Hematopoietic multipotent progenitor cell treated with erythropoietin and hydrocortisone succinate and interleukin-3 and kit ligand, for 4 days (in vitro differentiated cells): ENCODE measurements at regions not wholly inside any gene's neighbourhood (a gene's known extent, or its start where the extent isn't known, plus 50 kb on each side); places are given as distances from the start of the nearest gene placed in this dataset.
"Not testable (repeated sequence)": the region's sequence is repeated elsewhere in the genome, so short reads cannot be mapped to it uniquely, and the experiment has no call there.

ENCODE experiments used
- DNase-seq: peaks from one replicate; pipeline ENCODE4 v3.0.0-alpha.2; 2015

- no peak for DNase-seq
These were observed 514.4 kb downstream of the XYLT1 start for GRCh38 chr16:16956376-16956775.

DNA sequence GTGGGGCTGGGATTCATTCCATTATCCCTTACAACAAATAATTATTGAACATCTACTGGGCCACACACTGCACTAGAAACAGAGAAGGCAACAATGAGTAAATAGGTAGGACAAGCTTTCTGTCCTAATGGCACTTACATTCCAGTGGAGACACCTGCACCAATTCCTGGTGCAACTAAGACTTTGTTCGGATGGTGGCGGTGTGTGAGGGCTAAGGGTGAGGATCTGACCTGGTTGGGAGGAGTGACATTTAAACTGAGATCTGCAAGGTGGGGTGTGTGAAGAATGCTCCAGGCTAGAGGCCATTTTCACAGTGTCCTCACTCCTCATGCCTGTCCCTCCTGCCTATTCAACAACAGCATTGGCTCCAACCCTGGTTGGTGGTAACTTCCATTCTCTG is 510.0 kb downstream of the XYLT1 start:
- no peak for DNase-seq

DNA sequence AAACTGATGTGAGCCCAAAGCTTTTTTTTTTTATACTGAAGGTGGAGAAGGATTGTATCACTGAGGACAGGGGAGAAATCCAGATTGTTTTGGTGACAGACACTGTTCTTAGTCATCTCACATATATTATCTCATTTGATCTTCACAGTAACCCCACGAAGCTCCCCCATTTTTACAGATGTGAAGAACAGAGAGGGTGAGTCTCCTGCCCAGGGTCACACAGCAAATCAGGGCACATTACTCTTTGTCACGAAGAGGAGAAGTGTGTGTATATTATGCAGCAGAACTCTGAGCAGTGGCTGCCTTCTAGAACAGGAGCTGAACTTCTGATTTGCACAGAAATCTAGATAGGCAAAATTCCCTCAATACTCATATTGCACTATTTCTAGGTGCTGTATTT is 504.3 kb downstream of the XYLT1 start:
- no peak for DNase-seq

DNA sequence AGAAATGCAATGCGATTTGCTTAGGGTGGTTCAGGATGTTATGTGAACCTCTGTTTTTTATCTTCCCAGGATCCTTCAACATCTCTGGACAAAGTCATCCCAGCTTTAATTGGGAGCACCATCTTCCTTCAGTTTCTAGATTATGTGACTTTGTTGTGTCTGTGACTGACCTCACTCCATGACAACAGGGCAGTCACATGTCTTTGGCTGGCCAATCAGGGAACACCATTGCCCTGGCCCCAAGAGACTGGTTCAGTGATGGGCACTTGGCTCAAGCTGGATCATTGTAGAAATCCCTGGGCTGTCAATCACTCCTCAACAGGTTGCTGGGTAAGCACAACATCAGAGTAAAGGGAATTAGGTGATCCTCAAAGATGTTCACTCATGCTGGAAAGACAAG is 499.7 kb downstream of the XYLT1 start:
- DNase-seq: no peak

- no peak for DNase-seq
These were observed 497.9 kb downstream of the XYLT1 start for GRCh38 chr16:16972831-16973230.

DNA sequence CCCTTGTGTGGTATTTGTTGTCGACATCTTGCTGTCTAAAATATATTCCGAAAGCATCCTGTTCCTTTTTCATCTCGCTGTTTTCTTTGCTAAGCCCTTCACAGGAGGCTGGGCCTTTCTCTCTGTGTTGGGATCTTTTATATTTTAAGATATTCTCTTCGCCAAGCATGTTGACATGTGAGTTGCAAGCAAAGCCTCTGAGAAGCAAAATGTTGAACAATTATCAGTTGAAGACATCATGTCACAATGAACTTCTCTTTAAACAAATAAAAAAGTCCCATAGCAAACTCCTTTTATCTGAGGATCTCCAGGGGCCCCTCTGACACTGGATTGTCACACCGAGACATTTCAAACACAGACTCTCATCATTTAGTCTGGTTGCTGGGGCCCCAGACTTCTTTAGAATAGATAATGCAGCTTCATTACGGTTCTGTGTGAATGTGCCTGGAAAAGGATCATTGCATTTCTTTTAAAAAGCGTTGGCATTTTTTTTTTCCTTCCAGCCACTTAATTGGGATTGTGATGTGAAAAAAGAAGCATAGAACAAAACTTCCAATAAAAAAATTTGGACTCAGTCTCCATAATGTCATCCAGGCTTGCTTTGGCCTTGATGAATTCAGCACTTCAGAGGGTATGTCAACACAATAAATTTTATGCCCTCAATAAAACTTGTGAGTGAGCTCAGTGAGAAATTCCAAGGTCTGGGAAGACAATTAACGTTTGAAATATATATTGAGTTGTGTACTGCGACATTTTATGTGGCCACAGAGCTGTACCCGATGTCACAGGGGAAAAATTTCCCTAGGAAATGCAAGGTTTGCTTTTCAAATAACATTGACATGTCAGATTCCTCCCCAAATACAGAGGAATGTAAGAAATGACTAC is 496.8 kb downstream of the XYLT1 start:
- no peak for DNase-seq

DNA sequence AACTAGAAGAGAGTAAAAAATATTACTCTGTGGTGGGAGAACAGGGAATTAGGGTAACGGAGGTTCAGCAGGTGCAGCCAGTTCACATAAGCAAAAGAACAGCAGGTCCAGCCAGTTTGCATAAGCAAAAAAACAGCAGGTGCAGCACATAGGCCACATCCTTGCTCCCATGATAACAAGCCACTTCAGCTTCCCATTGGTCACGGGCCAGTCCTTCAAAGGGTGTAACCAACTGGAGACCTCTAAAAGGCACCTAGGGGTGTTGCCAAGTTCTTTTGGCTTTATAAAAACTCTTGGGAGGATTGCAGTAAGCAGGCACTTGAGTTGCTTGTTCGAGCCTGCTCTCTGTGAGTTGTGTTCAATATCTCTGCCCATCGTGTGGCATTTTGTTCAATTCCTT is 488.1 kb downstream of the XYLT1 start:
- DNase-seq: no peak

DNA sequence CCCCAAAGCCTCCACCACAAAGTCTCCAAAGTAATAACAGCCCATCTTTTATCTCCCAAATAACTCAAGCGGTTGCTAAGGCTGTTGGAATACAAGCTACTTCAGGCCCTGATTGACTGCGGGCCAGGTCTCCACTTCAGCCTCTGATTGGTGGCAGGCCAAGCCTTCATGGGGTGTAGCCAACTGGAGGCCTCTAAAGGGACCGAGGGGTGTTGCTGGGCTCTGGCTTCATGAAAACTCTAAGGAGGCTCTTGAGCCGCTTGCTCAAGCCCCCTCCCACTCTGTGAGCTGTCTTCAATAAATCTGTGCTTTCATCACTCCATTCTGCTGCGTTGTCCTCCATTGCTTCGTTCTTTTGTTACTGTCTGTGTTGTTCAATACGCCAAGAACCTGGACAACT is 487.2 kb downstream of the XYLT1 start:
- no peak for DNase-seq

DNA sequence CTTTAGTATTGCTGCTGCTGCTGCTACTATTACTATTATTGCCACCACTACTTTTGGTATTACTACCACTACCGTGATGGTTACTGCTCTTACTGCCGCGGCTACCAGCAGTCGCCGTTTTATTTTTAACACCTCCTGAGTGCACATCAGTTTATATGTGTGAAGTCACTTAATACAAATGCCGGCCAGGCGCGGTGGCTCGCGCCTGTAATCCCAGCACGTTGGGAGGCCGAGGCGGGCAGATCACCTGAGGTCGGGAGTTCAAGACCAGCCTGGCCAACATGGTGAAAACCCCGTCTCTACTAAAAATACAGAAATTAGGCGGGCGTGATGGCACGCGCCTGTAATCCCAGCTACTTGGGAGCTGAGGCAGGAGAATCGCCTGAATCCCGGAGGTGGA is 486.7 kb downstream of the XYLT1 start:
- not testable (repeated sequence) for DNase-seq

DNA sequence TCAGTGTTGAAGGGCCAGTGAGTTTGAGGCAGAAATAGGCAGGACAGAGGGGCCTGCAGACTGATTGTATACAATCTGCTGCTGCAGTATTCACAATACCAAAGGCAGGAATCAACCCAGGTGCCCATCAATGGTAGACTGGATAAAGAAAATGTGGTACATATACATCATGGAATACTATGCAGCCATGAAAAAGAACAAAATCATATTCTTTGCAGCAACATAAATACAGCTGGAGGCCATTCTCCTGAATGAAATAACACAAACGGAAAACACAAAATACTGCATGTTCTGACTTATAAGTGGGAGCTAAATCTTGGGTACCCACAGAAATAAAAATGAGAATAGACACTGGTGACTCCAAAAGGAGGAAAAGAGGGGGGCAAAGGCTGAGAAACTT is 485.1 kb downstream of the XYLT1 start:
- DNase-seq: no peak

DNA sequence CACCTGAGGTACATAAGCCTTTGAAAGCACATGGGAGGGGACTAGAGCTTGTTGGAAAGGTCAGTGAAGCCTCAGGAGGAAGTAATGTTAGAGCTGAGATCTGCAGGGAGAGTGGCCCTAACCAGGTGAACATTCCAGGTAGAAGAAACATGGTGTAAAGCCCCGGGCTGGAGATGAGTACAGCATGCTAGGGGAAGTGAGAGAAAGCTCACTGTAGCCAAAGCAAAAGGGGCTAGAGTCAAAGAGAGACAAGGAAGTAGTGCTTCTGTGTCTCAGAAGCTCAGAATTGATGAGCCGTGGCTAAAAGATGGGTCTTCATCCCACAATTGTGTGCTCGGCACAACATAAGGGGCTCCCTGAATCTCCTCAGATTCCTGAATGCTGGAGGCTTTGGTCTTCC is 481.8 kb downstream of the XYLT1 start:
- no peak for DNase-seq

DNA sequence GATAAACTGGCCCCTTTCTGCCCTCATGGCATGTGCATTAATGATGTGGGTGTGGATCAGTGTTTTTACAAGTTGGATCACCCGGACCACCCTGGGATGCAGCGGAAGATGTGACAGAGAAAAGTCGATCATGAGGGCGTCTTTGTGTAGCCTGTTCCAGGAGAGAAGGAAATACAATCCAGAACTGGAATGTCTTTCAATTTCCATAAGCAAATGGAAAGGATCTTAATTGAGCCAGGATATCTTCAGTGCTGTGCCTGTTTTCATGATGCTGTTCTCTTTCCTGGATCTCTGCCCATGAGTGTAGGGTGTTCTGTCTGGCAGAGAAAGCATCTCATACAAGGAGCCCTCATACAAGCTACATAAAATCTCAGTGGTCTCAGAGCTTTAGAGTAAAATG is 481.4 kb downstream of the XYLT1 start:
- no peak for DNase-seq

DNA sequence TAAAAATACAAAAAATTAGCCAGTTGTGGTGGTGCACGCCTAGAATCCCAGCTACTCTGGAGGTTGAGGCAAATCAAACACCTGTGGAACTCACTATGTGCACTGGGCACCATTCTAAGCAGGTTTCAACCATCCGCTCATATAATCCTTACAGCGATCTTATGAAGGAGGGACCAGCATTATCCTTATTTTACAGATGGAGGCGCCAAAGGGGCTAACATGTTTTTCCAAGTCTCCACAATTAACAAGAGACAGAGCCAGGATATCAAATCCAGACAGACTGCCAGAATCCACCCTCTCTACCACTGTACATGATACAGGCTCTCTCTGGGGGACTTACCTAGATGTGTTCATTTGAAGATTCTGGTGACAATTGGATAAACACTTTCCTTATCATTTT is 479.0 kb downstream of the XYLT1 start:
- no peak for DNase-seq

- peak; percentile 53 for DNase-seq
These were observed 477.6 kb downstream of the XYLT1 start for GRCh38 chr16:16992975-16993765.

GRCh38 chr16:16994831-16995230 is 475.9 kb downstream of the XYLT1 start:
- no peak for DNase-seq

GRCh38 chr16:16996827-16997226 is 473.9 kb downstream of the XYLT1 start:
- DNase-seq: no peak

DNA sequence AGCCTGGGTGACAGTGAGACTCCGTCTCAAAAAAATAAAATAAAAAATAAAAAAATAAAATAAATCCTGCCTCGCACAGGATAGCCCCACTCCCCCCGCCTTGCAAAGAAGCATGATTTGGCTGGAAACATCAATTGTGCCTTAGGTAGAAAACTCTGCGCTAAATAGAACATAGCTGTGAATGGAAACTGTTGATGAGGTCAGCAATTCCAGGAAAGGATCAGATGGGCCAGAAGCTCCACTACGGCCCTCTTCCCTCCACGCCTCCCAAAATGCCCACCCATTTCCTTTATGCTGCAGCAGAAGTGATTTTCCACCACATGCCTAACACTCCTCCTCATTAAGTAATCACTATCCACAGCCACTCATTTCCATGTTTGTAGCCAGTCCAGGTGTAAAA is 473.4 kb downstream of the XYLT1 start:
- DNase-seq: no peak

DNA sequence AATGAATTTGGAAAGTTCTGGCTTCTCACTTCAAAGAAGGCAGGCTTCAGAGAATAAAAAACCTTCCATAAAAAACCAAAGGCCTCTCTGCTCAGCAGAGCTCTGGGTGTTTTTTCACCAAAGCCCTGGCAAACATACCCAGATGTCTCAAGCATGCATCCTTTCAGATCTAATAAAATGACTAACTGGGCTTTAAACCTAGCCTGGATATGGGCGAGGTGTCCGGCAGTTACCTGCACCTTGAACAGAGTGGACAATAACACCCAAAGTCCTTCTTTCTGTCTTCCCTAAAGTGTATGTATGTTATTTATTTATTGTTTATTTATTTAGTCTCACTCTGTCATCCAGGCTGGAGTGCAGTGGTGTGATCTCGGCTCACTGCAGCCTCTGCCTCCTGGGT is 469.3 kb downstream of the XYLT1 start:
- DNase-seq: no peak

DNA sequence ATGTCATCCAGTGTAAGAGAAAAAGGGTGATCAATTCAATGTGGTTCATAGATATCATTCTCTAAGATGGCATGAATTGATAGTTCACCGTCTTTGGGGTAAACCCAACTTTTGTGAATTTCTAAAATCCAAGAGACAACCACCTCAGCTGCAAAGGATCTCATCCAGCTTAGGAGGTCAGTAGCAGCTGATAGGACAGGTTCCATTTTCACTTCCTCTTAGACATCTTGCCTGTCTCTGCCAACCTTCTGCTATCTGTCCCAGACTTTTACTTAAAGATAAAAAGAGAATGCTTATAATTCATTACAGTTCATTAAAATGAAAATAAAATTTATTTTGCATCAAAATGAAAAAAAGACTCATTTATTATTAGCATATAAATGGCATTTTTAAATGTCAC is 468.2 kb downstream of the XYLT1 start:
- DNase-seq: peak; percentile 59

GRCh38 chr16:17005963-17006362 is 464.8 kb downstream of the XYLT1 start:
- DNase-seq: not testable (repeated sequence)

GRCh38 chr16:17011712-17012111 is 459.0 kb downstream of the XYLT1 start:
- DNase-seq: no peak

DNA sequence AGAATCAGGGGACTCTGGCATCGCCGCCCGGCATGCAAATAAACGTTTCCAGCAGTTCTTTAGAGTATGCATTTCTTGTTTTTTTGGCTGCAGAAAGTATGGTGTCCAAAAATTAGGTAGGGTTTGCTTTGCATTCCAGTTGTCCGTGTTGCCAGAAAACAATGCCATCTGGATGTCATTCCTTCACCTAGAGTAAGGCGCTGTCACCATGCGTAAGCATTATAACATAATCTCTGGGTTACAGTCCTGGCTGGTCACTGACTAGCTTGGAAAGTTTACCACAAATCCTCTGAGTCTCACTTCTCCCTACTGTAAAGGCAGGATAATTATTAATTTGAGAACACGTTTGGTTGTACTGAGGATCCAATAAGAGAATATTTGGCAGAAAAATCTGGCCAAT is 457.7 kb downstream of the XYLT1 start:
- peak; percentile 9 for DNase-seq

- no peak for DNase-seq
These were observed 456.2 kb downstream of the XYLT1 start for GRCh38 chr16:17014484-17015121.

DNA sequence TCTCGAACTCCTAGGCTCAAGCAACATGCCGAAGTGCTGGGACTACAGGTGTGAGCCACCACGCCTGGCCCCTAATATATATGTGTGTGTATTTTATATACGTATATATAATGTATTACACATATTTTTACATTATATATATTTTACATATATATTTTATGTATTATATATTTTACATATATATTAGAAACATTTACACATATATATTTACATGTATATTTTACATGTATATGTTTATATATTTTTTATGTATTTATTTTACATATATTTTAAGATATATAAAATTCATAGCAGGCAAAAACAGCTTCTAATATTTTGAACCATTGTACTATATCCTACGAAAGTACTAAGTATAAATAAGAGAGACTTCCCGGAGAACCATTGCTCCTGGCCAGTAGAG is 455.1 kb downstream of the XYLT1 start:
- no peak for DNase-seq
